Activated naive CD8-positive, alpha-beta T cell (primary cell): ENCODE measurements at regions not wholly inside any gene's neighbourhood (a gene's known extent, or its start where the extent isn't known, plus 50 kb on each side); places are given as distances from the start of the nearest gene placed in this dataset.

Source experiments
- H3K27ac Mint-ChIP-seq: one replicate; pipeline ENCODE4 v1.8.0; 2021; ENCODE audit warnings: mixed read lengths
- H3K27me3 Mint-ChIP-seq: one replicate; pipeline ENCODE4 v1.8.0; 2021; ENCODE audit warnings: mixed read lengths
- H3K36me3 Mint-ChIP-seq: one replicate; pipeline ENCODE4 v1.8.0; 2021; ENCODE audit warnings: mixed read lengths
- H3K4me1 Mint-ChIP-seq: one replicate; pipeline ENCODE4 v1.8.0; 2021; ENCODE audit warnings: low read depth, mixed read lengths
- H3K4me3 Mint-ChIP-seq: one replicate; pipeline ENCODE4 v1.8.0; 2021; ENCODE audit warnings: mild to moderate bottlenecking, mixed read lengths
- H3K9me3 Mint-ChIP-seq: one replicate; pipeline ENCODE4 v1.8.0; 2021; ENCODE audit warnings: low read depth, mixed read lengths

DNA sequence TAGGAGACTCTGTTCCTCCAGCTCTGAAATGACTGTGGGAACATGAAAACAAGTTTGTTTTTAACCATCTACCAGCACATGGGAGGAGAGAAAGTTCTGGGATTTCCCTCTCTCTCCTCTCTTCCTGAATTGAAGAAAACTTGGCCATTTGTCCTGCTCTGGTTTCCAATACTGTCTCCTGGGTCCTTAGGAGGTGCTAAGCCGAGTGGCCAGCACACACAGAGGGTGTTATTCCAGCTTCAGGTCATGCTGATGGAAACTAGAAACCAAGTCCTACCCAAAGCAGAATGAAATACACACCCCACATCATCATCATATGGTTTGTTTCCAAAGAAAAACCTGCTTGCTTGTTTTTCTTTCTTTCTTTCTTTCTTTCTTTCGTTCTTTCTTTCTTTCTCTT is 172.7 kb downstream of the RPLP1 start:
- Mint-ChIP-seq H3K27ac (no peak overlapping the region), H3K4me3 (no peak overlapping the region), H3K36me3 (no peaks in the 10 kb centered on the region), H3K4me1 (peaks cover 4% of the 10 kb centered on the region), H3K9me3 (no peaks in the 10 kb centered on the region), H3K27me3 (peaks cover 6% of the 10 kb centered on the region)

GRCh38 chr15:69626095-69627066 is 173.8 kb downstream of the RPLP1 start:
- no peaks in the 10 kb centered on the region for H3K9me3 Mint-ChIP-seq
- H3K27me3 Mint-ChIP-seq = peaks cover 12% of the 10 kb centered on the region
- peaks cover 4% of the 10 kb centered on the region for H3K4me1 Mint-ChIP-seq
- H3K4me3 Mint-ChIP-seq = no peak overlapping the region
- H3K27ac Mint-ChIP-seq = no peak overlapping the region
- no peaks in the 10 kb centered on the region for H3K36me3 Mint-ChIP-seq

- Mint-ChIP-seq H3K27ac (no peak overlapping the region), H3K36me3 (no peaks in the 10 kb centered on the region), H3K4me3 (no peak overlapping the region), H3K27me3 (peaks cover 12% of the 10 kb centered on the region), H3K4me1 (peaks cover 4% of the 10 kb centered on the region), H3K9me3 (no peaks in the 10 kb centered on the region)
Observed at GRCh38 chr15:69627548-69628158, 175.0 kb downstream of the RPLP1 start.

DNA sequence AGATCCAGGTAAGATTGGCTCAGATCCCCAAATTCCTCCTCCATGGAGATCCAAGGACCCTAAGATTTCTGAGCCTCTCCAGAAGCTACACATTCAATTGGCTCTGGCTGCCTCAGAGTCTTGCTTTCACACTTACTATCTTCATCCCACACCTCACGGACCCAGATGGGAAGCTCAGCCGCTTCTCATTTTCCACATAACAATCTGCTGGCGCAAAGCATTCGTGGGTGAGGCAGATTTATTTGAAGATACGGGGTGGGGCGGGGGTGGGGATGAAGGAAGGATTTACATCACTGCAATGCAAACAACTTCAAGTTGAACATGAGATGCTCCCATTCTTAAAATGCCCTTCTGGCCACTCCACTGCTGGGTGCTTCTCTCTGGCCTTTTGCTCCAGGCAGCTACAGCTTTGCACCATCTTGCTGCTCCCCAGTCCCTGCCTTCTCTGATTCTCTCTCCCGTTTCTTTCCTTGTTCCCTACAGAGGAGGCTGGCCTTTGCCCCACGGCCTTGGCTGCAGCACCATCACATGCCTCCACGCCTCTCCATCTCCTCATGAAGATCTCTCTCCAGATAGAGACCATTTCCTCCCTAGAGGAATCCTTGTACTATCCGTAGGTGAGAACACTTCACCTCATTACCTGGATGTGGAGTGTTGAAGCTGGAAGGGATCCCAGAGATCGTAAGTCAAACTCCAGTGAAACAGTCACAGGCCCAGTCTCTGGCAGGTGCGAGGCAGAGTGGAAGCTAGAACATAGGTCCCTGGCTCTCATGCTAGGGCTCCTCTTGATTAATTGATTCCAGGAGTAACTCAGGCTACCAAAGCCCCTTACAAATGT is 175.9 kb downstream of the RPLP1 start:
- no peaks in the 10 kb centered on the region for H3K9me3 Mint-ChIP-seq
- no peak overlapping the region for H3K4me3 Mint-ChIP-seq
- peaks cover 12% of the 10 kb centered on the region for H3K27me3 Mint-ChIP-seq

DNA sequence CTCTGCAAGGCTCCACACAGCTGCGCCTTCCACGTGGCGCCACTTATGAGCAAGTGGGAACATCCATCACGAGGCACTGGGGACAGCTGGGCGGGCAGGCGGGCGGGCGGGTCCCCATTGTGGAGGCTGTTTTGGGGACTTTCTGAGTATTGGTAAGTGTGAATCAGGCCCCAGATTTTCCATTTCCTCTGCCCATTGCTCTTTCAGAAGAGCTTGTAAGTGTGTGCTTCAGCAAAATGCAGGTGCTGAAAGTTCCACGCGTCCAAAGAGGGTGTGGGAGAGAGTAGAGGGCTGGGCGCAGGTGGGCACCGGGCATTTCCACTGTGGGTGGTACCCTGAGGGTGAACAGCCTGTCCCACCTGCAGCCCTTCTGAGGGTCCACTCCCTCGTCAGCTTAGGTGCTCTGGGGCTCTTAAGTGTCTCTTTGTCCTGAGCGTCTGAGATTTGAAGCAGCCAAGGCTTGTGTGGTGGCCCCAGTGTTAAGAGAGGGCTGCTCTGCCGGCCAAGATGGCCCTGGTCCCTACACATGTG is 177.1 kb downstream of the RPLP1 start:
- H3K9me3 Mint-ChIP-seq = no peaks in the 10 kb centered on the region
- no peak overlapping the region for H3K4me3 Mint-ChIP-seq
- H3K4me1 Mint-ChIP-seq = peaks cover 2% of the 10 kb centered on the region
- H3K27me3 Mint-ChIP-seq = peaks cover 10% of the 10 kb centered on the region
- H3K36me3 Mint-ChIP-seq = no peaks in the 10 kb centered on the region
- no peak overlapping the region for H3K27ac Mint-ChIP-seq

More for the DNA sequence above, 175.9 kb downstream of the RPLP1 start:
- H3K27ac Mint-ChIP-seq = no peak overlapping the region
- peaks cover 4% of the 10 kb centered on the region for H3K4me1 Mint-ChIP-seq
- no peaks in the 10 kb centered on the region for H3K36me3 Mint-ChIP-seq

DNA sequence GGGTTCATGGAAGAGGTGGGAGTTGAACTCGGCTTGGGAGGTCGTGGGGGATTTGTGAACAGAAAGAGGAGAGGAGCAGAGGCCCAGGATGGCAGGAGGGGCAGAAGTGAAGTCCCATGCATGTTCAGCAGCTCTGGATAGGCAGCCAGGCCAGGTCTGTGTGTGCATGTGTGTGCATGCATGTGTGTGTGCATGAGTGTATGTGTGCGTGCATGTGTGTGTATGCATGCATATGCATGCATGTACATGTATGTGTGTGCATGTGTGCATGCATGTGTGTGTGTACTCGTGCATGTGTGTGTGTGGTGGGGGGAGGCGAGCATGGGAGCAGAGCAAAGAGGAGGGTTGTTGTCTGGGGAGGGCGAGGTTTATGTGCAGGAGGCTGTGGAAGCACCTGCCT is 178.4 kb downstream of the RPLP1 start:
- Mint-ChIP-seq H3K27ac (no peak overlapping the region), H3K36me3 (no peaks in the 10 kb centered on the region), H3K9me3 (no peaks in the 10 kb centered on the region), H3K4me1 (peaks cover 2% of the 10 kb centered on the region), H3K4me3 (no peak overlapping the region), H3K27me3 (peaks cover 6% of the 10 kb centered on the region)

DNA sequence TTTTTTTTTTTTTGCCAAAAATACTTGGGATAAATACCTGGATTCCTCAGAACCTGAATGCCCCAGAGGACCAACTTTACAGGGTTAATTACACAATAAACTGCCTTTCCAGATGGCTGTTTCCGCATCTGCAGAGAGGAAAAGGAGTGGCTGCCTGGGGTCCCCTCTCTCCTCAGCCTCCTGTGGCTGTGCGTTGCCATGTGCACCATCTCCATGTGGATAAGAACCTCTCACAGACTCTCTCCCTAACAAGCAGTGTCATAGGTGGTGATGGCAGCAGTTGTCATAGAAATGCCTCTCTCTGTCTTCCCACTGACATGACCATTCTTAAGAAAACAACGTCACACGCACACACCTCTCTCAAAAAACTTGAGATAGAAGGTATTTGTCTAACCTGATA is 179.4 kb downstream of the RPLP1 start:
- Mint-ChIP-seq H3K4me3 (no peak overlapping the region), H3K4me1 (peaks cover 2% of the 10 kb centered on the region), H3K27me3 (peaks cover 6% of the 10 kb centered on the region), H3K27ac (no peak overlapping the region), H3K9me3 (no peaks in the 10 kb centered on the region), H3K36me3 (no peaks in the 10 kb centered on the region)

DNA sequence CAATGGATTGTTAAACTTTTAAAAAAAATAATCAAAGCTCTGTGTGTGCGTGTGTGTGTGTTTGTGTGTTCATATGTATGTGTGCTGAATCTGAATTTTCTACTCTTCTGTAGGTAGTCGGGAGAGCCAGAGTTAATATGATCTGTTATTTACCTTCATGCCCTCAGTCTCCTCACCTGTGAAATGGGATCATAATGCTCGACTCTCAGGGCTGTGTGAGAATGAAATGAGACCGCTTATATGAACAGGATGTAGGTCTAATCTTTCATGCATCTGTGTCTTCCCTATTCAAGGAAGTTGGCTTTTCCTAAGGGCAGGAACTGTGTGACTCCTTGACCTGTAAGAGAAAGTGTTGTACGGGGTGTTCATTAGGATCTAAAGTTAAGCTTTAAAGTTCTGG is 182.2 kb downstream of the RPLP1 start:
- H3K27me3 Mint-ChIP-seq = peaks cover 6% of the 10 kb centered on the region
- no peaks in the 10 kb centered on the region for H3K4me1 Mint-ChIP-seq
- no peak overlapping the region for H3K27ac Mint-ChIP-seq
- peaks cover under 1% of the 10 kb centered on the region for H3K9me3 Mint-ChIP-seq
- H3K36me3 Mint-ChIP-seq = peaks cover 3% of the 10 kb centered on the region
- no peak overlapping the region for H3K4me3 Mint-ChIP-seq

DNA sequence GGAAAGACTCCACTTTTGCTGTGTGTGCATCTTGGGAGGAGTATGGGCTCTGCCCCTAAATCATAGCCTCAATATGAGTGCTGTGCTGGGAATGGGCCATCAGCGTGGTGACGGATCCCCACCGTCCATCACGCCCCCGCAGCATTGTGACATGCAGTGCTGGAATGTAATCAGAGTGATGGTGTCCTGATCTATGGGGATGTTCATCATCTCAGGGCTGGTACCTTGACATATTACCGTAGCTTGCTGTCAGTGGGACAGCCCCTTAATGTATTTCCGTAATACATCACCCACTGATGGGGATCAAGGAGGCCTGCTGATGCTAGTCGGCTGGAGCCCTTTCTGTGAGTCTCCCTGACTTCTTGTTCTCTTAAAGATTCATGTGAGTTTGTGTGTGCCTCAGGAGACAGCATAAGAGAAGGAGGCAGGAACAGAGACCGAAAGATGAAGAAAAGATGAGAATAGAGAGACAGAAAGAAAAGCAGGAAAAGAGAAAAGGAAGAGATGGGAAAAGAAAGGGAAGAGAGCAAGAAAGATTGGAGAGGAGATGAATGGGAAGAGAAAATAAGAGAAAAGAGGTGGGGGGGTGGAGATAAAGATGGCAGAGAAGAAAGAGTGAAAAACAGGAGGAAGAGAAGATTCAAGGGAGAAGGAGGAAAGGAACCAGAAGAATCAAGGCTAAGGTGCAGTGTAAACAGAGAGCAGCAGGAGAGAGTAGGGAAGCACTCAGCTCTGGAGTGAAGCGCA is 183.7 kb downstream of the RPLP1 start:
- Mint-ChIP-seq H3K27ac (no peak overlapping the region), H3K9me3 (peaks cover 14% of the 10 kb centered on the region), H3K27me3 (no peaks in the 10 kb centered on the region), H3K4me3 (no peak overlapping the region), H3K4me1 (no peaks in the 10 kb centered on the region), H3K36me3 (peaks cover 8% of the 10 kb centered on the region)

GRCh38 chr15:69637818-69638217 is 185.2 kb downstream of the RPLP1 start:
- no peak overlapping the region for H3K4me3 Mint-ChIP-seq
- no peaks in the 10 kb centered on the region for H3K27me3 Mint-ChIP-seq
- no peaks in the 10 kb centered on the region for H3K4me1 Mint-ChIP-seq
- no peak overlapping the region for H3K27ac Mint-ChIP-seq
- H3K36me3 Mint-ChIP-seq = peaks cover 8% of the 10 kb centered on the region
- H3K9me3 Mint-ChIP-seq = peaks cover 16% of the 10 kb centered on the region

- peaks cover 16% of the 10 kb centered on the region for H3K9me3 Mint-ChIP-seq
- no peaks in the 10 kb centered on the region for H3K4me1 Mint-ChIP-seq
- H3K27ac Mint-ChIP-seq = no peak overlapping the region
- H3K36me3 Mint-ChIP-seq = peaks cover 8% of the 10 kb centered on the region
- no peaks in the 10 kb centered on the region for H3K27me3 Mint-ChIP-seq
- H3K4me3 Mint-ChIP-seq = no peak overlapping the region
Observed at GRCh38 chr15:69643476-69643875, 190.9 kb downstream of the RPLP1 start.

DNA sequence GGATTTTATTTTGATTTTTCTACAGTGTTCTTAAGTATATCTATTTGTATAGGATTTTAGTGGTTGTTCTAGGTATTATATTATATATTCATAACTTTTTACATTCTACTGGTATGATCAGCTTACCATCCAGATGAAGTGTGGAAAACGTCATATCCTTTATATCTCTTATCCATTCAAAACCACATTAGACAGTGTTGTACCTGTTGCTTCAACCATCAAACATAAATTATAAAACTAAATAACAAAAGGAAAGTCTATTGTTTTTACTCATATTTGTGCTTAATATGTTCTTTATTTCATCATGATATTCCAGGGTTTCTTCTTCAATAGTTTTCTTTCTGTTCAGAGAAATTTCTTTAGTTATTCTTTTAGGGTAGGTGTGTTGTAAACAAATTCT is 191.4 kb downstream of the RPLP1 start:
- Mint-ChIP-seq H3K27me3 (no peaks in the 10 kb centered on the region), H3K9me3 (peaks cover 16% of the 10 kb centered on the region), H3K4me1 (no peaks in the 10 kb centered on the region), H3K36me3 (peaks cover 6% of the 10 kb centered on the region), H3K4me3 (no peak overlapping the region), H3K27ac (no peak overlapping the region)

DNA sequence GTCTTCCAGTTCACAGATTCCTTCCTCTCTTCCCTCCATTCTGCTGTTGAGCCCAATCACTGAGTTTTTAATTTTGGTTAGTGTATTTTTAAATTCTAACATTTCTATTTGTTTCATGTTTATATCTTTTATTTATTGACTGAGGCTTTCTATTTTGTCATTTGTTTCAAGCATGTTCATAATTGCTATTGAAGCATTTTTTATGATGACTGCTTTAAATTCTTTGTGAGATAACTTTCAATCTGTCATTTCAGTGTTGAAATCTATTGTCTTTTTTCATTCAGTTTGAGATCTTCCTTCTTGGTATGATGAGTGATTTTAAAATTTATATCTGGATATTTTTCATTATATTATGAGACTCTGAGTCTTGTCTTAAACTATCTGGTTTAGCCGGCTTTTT is 192.3 kb downstream of the RPLP1 start:
- Mint-ChIP-seq H3K27me3 (no peaks in the 10 kb centered on the region), H3K27ac (no peak overlapping the region), H3K36me3 (peaks cover 6% of the 10 kb centered on the region), H3K4me3 (no peak overlapping the region), H3K4me1 (no peaks in the 10 kb centered on the region), H3K9me3 (peaks cover 15% of the 10 kb centered on the region)

DNA sequence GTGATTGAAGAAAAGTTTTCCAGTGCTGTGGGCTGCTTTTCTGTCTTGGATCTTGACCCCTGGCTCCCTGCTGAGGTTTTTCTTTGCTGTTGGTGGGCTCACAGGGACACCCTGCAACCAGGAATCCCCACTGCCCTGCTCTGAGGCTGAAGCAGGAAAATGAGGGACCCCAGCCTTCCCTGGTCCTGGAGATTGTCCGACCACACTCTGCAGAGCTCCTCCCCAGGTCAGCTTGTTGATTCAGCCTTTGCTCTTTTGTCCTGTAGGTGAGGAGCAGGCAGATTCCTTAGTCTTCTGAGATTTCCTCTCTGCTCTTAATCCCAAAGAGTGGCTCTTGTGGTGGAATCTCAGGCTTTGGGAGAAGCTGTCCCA is 194.5 kb downstream of the RPLP1 start:
- H3K36me3 Mint-ChIP-seq = no peaks in the 10 kb centered on the region
- no peak overlapping the region for H3K4me3 Mint-ChIP-seq
- no peaks in the 10 kb centered on the region for H3K4me1 Mint-ChIP-seq
- H3K27me3 Mint-ChIP-seq = no peaks in the 10 kb centered on the region
- H3K27ac Mint-ChIP-seq = no peak overlapping the region
- H3K9me3 Mint-ChIP-seq = no peaks in the 10 kb centered on the region
